Cardiac muscle cell (in vitro differentiated cells and primary cell): ENCODE measurements at regions not wholly inside any gene's neighbourhood (a gene's known extent, or its start where the extent isn't known, plus 50 kb on each side); places are given as distances from the start of the nearest gene placed in this dataset.
A peak's percentile ranks its signal among the peaks of the same experiment; 100 is the strongest.

Experiments
- DNase-seq, 2 donors: peaks; one replicate each; pipeline versions ENCODE4 v3.0.0 to v3.0.0-alpha.2; 2010 to 2017; ENCODE audit warnings: low read depth in 1 of 2, low spot score in 1 of 2
- H3K27ac ChIP-seq: fragments of 200-600 bp; sonication (generic); 2 replicates; pipeline ENCODE4 v1.5.1; 2016
- H3K27me3 ChIP-seq: fragments of 200-600 bp; sonication (generic); 2 replicates; pipeline ENCODE4 v1.6.0; 2016; ENCODE audit warnings: control low read depth
- H3K36me3 ChIP-seq: fragments of 200-600 bp; sonication (generic); 2 replicates; pipeline ENCODE4 v1.5.1; 2016; ENCODE audit warnings: control low read depth
- H3K4me1 ChIP-seq: fragments of 200-600 bp; sonication (generic); 2 replicates; pipeline ENCODE4 v1.8.1; 2017; ENCODE audit warnings: low read depth, mild to moderate bottlenecking, mixed run types
- H3K4me3 ChIP-seq: fragments of 200-600 bp; sonication (generic); 2 replicates; pipeline ENCODE4 v1.5.1; 2016; ENCODE audit warnings: mild to moderate bottlenecking
- H3K9me3 ChIP-seq: fragments of 200-600 bp; sonication (generic); 2 replicates; pipeline ENCODE4 v1.5.1; 2017; ENCODE audit warnings: low read depth, mild to moderate bottlenecking, control low read depth
- TF ChIP-seq, protein P1 (sequence below): IDR thresholded peaks from 2 replicates; pipeline ENCODE4 v1.5.1; 2012; ENCODE audit warnings: low read depth, mild to moderate bottlenecking, low read length

- no peak for DNase-seq
- Histone ChIP-seq H3K36me3 (no peaks in the 10 kb centered on the region), H3K4me1 (no peaks in the 10 kb centered on the region), H3K27ac (no peak overlapping the region), H3K9me3 (no peaks in the 10 kb centered on the region), H3K27me3 (no peaks in the 10 kb centered on the region), H3K4me3 (no peak overlapping the region)
- TF ChIP-seq, protein P1, sequence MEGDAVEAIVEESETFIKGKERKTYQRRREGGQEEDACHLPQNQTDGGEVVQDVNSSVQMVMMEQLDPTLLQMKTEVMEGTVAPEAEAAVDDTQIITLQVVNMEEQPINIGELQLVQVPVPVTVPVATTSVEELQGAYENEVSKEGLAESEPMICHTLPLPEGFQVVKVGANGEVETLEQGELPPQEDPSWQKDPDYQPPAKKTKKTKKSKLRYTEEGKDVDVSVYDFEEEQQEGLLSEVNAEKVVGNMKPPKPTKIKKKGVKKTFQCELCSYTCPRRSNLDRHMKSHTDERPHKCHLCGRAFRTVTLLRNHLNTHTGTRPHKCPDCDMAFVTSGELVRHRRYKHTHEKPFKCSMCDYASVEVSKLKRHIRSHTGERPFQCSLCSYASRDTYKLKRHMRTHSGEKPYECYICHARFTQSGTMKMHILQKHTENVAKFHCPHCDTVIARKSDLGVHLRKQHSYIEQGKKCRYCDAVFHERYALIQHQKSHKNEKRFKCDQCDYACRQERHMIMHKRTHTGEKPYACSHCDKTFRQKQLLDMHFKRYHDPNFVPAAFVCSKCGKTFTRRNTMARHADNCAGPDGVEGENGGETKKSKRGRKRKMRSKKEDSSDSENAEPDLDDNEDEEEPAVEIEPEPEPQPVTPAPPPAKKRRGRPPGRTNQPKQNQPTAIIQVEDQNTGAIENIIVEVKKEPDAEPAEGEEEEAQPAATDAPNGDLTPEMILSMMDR: no peak
These were observed 127.1 kb downstream of the NSG2 start for GRCh38 chr5:174172566-174172965.

DNA sequence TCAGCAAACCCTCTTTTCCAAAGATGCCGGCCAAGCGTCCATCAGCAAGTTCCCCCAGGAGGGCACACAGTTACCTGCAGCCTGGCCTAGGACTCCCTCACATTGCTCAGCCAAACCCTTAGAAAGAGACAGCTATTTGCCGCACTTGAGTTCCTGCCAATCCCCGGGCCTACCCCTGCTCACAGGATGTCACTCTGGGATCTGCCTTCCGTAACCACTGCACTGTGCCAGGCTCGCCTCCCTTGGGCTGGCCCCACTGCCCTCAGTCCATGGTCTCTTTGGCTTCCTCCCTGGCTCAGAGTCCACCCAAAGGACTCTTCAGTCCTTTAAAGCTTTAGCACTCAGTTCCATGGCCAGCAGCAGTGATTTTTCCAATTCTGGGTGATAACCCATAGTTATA lies 128.3 kb downstream of the NSG2 start:
- Histone ChIP-seq H3K4me3 (no peak overlapping the region), H3K9me3 (no peaks in the 10 kb centered on the region), H3K27ac (no peak overlapping the region), H3K36me3 (no peaks in the 10 kb centered on the region), H3K4me1 (no peaks in the 10 kb centered on the region), H3K27me3 (no peaks in the 10 kb centered on the region)
- no peak for DNase-seq
- TF ChIP-seq, protein P1: no peak

GRCh38 chr5:174175716-174176268 lies 130.3 kb downstream of the NSG2 start:
- DNase-seq: no peak
- Histone ChIP-seq H3K36me3 (no peaks in the 10 kb centered on the region), H3K27me3 (no peaks in the 10 kb centered on the region), H3K27ac (no peak overlapping the region), H3K9me3 (no peaks in the 10 kb centered on the region), H3K4me1 (no peaks in the 10 kb centered on the region), H3K4me3 (no peak overlapping the region)
- TF ChIP-seq, protein P1: no peak

DNA sequence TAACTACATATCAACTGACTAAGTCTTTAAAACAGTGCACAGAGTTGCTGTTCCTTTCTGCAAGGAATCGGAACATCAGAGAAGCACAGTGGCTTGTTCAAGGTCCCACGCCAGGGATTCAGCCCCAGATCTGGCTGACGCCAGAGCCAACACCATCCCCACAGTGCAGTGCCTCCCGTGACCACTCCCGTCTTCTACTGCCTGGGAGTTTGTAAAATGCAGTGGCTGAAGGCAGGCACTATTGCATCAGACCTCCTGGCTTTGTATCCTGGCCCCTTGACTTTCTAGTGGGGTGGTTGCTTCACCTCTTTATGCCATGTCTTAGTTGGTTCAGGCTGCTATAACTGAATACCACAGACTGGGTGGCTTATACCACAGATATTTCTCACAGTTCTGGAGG lies 131.0 kb downstream of the NSG2 start:
- no peaks in the 10 kb centered on the region for H3K4me1 ChIP-seq
- no peaks in the 10 kb centered on the region for H3K36me3 ChIP-seq
- peak in 1 of 2 donors; percentile 25 for DNase-seq
- H3K27ac ChIP-seq: no peak overlapping the region
- TF ChIP-seq, protein P1: no peak
- no peaks in the 10 kb centered on the region for H3K9me3 ChIP-seq
- no peak overlapping the region for H3K4me3 ChIP-seq
- H3K27me3 ChIP-seq: no peaks in the 10 kb centered on the region

DNA sequence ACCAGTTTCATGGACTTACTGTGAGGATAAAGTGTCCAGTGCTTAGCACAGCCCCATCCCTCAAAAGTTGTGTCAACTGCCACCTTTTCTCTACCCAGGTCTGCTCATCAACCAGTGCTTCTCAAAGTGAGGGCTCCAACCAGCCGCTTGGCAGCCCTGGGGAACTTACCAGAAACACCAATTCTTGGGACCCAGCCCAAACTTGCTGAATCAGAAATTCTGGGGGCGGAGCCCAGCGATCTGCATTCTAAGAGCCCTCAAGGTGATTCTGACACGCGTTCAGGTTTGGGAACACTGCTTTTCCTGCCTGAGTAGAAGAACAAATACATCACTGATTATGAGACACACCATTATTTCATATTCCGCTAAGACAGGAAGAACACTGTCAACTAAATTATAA lies 132.0 kb downstream of the NSG2 start:
- no peak overlapping the region for H3K4me3 ChIP-seq
- DNase-seq: no peak

More for the DNA sequence above, 132.0 kb downstream of the NSG2 start:
- no peaks in the 10 kb centered on the region for H3K36me3 ChIP-seq
- H3K27me3 ChIP-seq: no peaks in the 10 kb centered on the region
- TF ChIP-seq, protein P1: no peak
- no peak overlapping the region for H3K27ac ChIP-seq
- H3K9me3 ChIP-seq: no peaks in the 10 kb centered on the region
- H3K4me1 ChIP-seq: no peaks in the 10 kb centered on the region
